ENCODE measurements at regions not wholly inside any gene's neighbourhood (a gene's known extent, or its start where the extent isn't known, plus 50 kb on each side); places are given as distances from the start of the nearest gene placed in this dataset.
"Not testable (repeated sequence)": the region's sequence is repeated elsewhere in the genome, so short reads cannot be mapped to it uniquely, and the experiment has no call there.

- H3K4me1 ChIP-seq (ENCODE audit: control insufficient read depth, insufficient read depth, low read length), result not testable (repeated sequence)
Measured at GRCh38 chr2:87423796-87424762, 323.8 kb upstream of the PLGLB2 start.

GRCh38 chr2:87424763-87425154, 323.1 kb upstream of the PLGLB2 start:
- H3K4me1 ChIP-seq (ENCODE audit: control insufficient read depth, insufficient read depth, low read length); DNase-seq (ENCODE audit: low read depth, low spot score); H3K36me3 ChIP-seq (ENCODE audit: control insufficient read depth, insufficient read depth, low read length); H3K27ac ChIP-seq (ENCODE audit: low read length); H3K27me3 ChIP-seq (ENCODE audit: control insufficient read depth, insufficient read depth, low read length); H3K9me3 ChIP-seq (ENCODE audit: control insufficient read depth, insufficient read depth, low read length); H3K4me3 ChIP-seq (ENCODE audit: low read length): not testable (repeated sequence)
- WGBS (ENCODE audit: insufficient coverage, insufficient read length), result no CpG with 5 or more reads among the region's 1 CpG

More at GRCh38 chr2:87423796-87424762, 323.8 kb upstream of the PLGLB2 start:
- H3K27me3 ChIP-seq (ENCODE audit: control insufficient read depth, insufficient read depth, low read length); H3K9me3 ChIP-seq (ENCODE audit: control insufficient read depth, insufficient read depth, low read length); H3K36me3 ChIP-seq (ENCODE audit: control insufficient read depth, insufficient read depth, low read length); H3K4me3 ChIP-seq (ENCODE audit: low read length); H3K27ac ChIP-seq (ENCODE audit: low read length); DNase-seq (ENCODE audit: low read depth, low spot score): not testable (repeated sequence)
- WGBS (ENCODE audit: insufficient coverage, insufficient read length), result no CpG with 5 or more reads among the region's 7 CpGs

GRCh38 chr2:87425191-87425590, 322.7 kb upstream of the PLGLB2 start:
- not testable (repeated sequence) for H3K9me3 ChIP-seq (ENCODE audit: control insufficient read depth, insufficient read depth, low read length); DNase-seq (ENCODE audit: low read depth, low spot score); H3K27me3 ChIP-seq (ENCODE audit: control insufficient read depth, insufficient read depth, low read length); H3K36me3 ChIP-seq (ENCODE audit: control insufficient read depth, insufficient read depth, low read length); H3K4me3 ChIP-seq (ENCODE audit: low read length); H3K27ac ChIP-seq (ENCODE audit: low read length); H3K4me1 ChIP-seq (ENCODE audit: control insufficient read depth, insufficient read depth, low read length)
- no CpG with 5 or more reads among the region's 3 CpGs for WGBS (ENCODE audit: insufficient coverage, insufficient read length)

GRCh38 chr2:87425717-87426116, 322.2 kb upstream of the PLGLB2 start:
- not testable (repeated sequence) for H3K36me3 ChIP-seq (ENCODE audit: control insufficient read depth, insufficient read depth, low read length); DNase-seq (ENCODE audit: low read depth, low spot score); H3K27me3 ChIP-seq (ENCODE audit: control insufficient read depth, insufficient read depth, low read length); H3K9me3 ChIP-seq (ENCODE audit: control insufficient read depth, insufficient read depth, low read length); H3K4me1 ChIP-seq (ENCODE audit: control insufficient read depth, insufficient read depth, low read length); H3K27ac ChIP-seq (ENCODE audit: low read length); H3K4me3 ChIP-seq (ENCODE audit: low read length)
- WGBS (ENCODE audit: insufficient coverage, insufficient read length), result no CpG with 5 or more reads among the region's 3 CpGs

- not testable (repeated sequence) for DNase-seq (ENCODE audit: low read depth, low spot score); H3K27me3 ChIP-seq (ENCODE audit: control insufficient read depth, insufficient read depth, low read length); H3K4me3 ChIP-seq (ENCODE audit: low read length); H3K36me3 ChIP-seq (ENCODE audit: control insufficient read depth, insufficient read depth, low read length); H3K27ac ChIP-seq (ENCODE audit: low read length); H3K9me3 ChIP-seq (ENCODE audit: control insufficient read depth, insufficient read depth, low read length); H3K4me1 ChIP-seq (ENCODE audit: control insufficient read depth, insufficient read depth, low read length)
- no CpG with 5 or more reads among the region's 2 CpGs for whole genome bisulfite sequencing (ENCODE audit: insufficient coverage, insufficient read length)
Measured at GRCh38 chr2:87428452-87429130, 319.3 kb upstream of the PLGLB2 start.

- H3K27ac ChIP-seq (ENCODE audit: low read length); DNase-seq (ENCODE audit: low read depth, low spot score); H3K27me3 ChIP-seq (ENCODE audit: control insufficient read depth, insufficient read depth, low read length); H3K36me3 ChIP-seq (ENCODE audit: control insufficient read depth, insufficient read depth, low read length); H3K9me3 ChIP-seq (ENCODE audit: control insufficient read depth, insufficient read depth, low read length); H3K4me3 ChIP-seq (ENCODE audit: low read length); H3K4me1 ChIP-seq (ENCODE audit: control insufficient read depth, insufficient read depth, low read length): not testable (repeated sequence)
- whole genome bisulfite sequencing (ENCODE audit: insufficient coverage, insufficient read length), result no CpG with 5 or more reads among the region's 9 CpGs
Measured at GRCh38 chr2:87429206-87429930, 318.5 kb upstream of the PLGLB2 start.

GRCh38 chr2:87429931-87430275, 318.0 kb upstream of the PLGLB2 start:
- not testable (repeated sequence) for DNase-seq (ENCODE audit: low read depth, low spot score); H3K36me3 ChIP-seq (ENCODE audit: control insufficient read depth, insufficient read depth, low read length); H3K27ac ChIP-seq (ENCODE audit: low read length); H3K27me3 ChIP-seq (ENCODE audit: control insufficient read depth, insufficient read depth, low read length); H3K4me1 ChIP-seq (ENCODE audit: control insufficient read depth, insufficient read depth, low read length); H3K4me3 ChIP-seq (ENCODE audit: low read length); H3K9me3 ChIP-seq (ENCODE audit: control insufficient read depth, insufficient read depth, low read length)
- no CpG with 5 or more reads among the region's 4 CpGs for WGBS (ENCODE audit: insufficient coverage, insufficient read length)

- H3K27ac ChIP-seq (ENCODE audit: low read length); H3K27me3 ChIP-seq (ENCODE audit: control insufficient read depth, insufficient read depth, low read length); H3K4me3 ChIP-seq (ENCODE audit: low read length); H3K36me3 ChIP-seq (ENCODE audit: control insufficient read depth, insufficient read depth, low read length); DNase-seq (ENCODE audit: low read depth, low spot score); H3K9me3 ChIP-seq (ENCODE audit: control insufficient read depth, insufficient read depth, low read length); H3K4me1 ChIP-seq (ENCODE audit: control insufficient read depth, insufficient read depth, low read length): not testable (repeated sequence)
- no CpG with 5 or more reads among the region's 2 CpGs for WGBS (ENCODE audit: insufficient coverage, insufficient read length)
Measured at GRCh38 chr2:87431051-87431450, 316.8 kb upstream of the PLGLB2 start.

GRCh38 chr2:87432711-87433453, 315.0 kb upstream of the PLGLB2 start:
- no CpG with 5 or more reads among the region's 2 CpGs for WGBS (ENCODE audit: insufficient coverage, insufficient read length)

GRCh38 chr2:87436007-87436406, 311.9 kb upstream of the PLGLB2 start:
- not testable (repeated sequence) for H3K36me3 ChIP-seq (ENCODE audit: control insufficient read depth, insufficient read depth, low read length); H3K4me1 ChIP-seq (ENCODE audit: control insufficient read depth, insufficient read depth, low read length); H3K9me3 ChIP-seq (ENCODE audit: control insufficient read depth, insufficient read depth, low read length); H3K27me3 ChIP-seq (ENCODE audit: control insufficient read depth, insufficient read depth, low read length); DNase-seq (ENCODE audit: low read depth, low spot score); H3K27ac ChIP-seq (ENCODE audit: low read length); H3K4me3 ChIP-seq (ENCODE audit: low read length)
- WGBS (ENCODE audit: insufficient coverage, insufficient read length), result no CpG with 5 or more reads among the region's 4 CpGs

More at GRCh38 chr2:87432711-87433453, 315.0 kb upstream of the PLGLB2 start:
- H3K27me3 ChIP-seq (ENCODE audit: control insufficient read depth, insufficient read depth, low read length); H3K36me3 ChIP-seq (ENCODE audit: control insufficient read depth, insufficient read depth, low read length); H3K27ac ChIP-seq (ENCODE audit: low read length); H3K4me3 ChIP-seq (ENCODE audit: low read length); H3K9me3 ChIP-seq (ENCODE audit: control insufficient read depth, insufficient read depth, low read length); DNase-seq (ENCODE audit: low read depth, low spot score); H3K4me1 ChIP-seq (ENCODE audit: control insufficient read depth, insufficient read depth, low read length): not testable (repeated sequence)

All from iPS DF 6.9 (cell line).